ENCODE measurements at regions not wholly inside any gene's neighbourhood (a gene's known extent, or its start where the extent isn't known, plus 50 kb on each side); places are given as distances from the start of the nearest gene placed in this dataset.

DNA sequence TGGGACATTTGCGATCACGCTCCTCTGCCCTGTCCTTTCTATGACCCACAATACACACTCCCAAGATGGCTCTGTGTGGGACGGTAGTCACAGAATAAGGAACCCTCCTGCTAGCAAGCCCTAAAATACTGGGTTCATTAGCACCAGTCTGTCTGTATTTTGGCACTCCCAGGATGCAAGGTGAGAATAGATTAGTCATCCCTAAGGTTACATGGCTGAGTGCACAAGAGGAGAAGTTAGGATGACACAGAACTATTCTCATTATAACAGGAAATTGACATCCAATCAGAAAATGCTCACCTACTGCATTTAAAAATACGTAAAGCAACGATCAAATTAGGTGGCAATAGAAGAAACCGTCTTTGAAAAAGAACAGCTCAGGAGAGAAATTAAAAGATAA is 590.2 kb downstream of the EPHA4 start:
- H2AFZ ChIP-seq (ENCODE audit: low read length), result no peak overlapping the region
- no peaks in the 10 kb centered on the region for H3F3A ChIP-seq (ENCODE audit: insufficient read depth, low read length)
- H3K9me3 ChIP-seq (ENCODE audit: low read length), result no peaks in the 10 kb centered on the region
- H3K27ac ChIP-seq (ENCODE audit: low read depth, low read length, poor library complexity, severe bottlenecking), result no peak overlapping the region
- H3K36me3 ChIP-seq (ENCODE audit: insufficient read depth, low read length), result no peaks in the 10 kb centered on the region
- no peaks in the 10 kb centered on the region for H3K79me2 ChIP-seq (ENCODE audit: insufficient read depth, low read length)
- TF ChIP-seq, protein P1, sequence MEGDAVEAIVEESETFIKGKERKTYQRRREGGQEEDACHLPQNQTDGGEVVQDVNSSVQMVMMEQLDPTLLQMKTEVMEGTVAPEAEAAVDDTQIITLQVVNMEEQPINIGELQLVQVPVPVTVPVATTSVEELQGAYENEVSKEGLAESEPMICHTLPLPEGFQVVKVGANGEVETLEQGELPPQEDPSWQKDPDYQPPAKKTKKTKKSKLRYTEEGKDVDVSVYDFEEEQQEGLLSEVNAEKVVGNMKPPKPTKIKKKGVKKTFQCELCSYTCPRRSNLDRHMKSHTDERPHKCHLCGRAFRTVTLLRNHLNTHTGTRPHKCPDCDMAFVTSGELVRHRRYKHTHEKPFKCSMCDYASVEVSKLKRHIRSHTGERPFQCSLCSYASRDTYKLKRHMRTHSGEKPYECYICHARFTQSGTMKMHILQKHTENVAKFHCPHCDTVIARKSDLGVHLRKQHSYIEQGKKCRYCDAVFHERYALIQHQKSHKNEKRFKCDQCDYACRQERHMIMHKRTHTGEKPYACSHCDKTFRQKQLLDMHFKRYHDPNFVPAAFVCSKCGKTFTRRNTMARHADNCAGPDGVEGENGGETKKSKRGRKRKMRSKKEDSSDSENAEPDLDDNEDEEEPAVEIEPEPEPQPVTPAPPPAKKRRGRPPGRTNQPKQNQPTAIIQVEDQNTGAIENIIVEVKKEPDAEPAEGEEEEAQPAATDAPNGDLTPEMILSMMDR (IDR thresholded peaks at IDR 0.05; ENCODE audit: low read length), result no peak
- no peak for TF ChIP-seq EZH2 (IDR thresholded peaks at IDR 0.05; ENCODE audit: borderline replicate concordance, low read length)
- no peaks in the 10 kb centered on the region for H4K20me1 ChIP-seq (ENCODE audit: insufficient read depth, low read length)
- no peaks in the 10 kb centered on the region for H3K4me1 ChIP-seq (ENCODE audit: insufficient read depth, low read length, severe bottlenecking)
- H3K9ac ChIP-seq (ENCODE audit: low read length), result no peak overlapping the region
- H3K27me3 ChIP-seq (ENCODE audit: insufficient read depth, low read length), result no peaks in the 10 kb centered on the region
- no peaks in the 10 kb centered on the region for H3K9me2 ChIP-seq (ENCODE audit: low read depth, low read length)
- no peak overlapping the region for H3K4me3 ChIP-seq (ENCODE audit: low read depth, low read length, poor library complexity, severe bottlenecking)
- no peak overlapping the region for H3K4me2 ChIP-seq (ENCODE audit: low read length)

DNA sequence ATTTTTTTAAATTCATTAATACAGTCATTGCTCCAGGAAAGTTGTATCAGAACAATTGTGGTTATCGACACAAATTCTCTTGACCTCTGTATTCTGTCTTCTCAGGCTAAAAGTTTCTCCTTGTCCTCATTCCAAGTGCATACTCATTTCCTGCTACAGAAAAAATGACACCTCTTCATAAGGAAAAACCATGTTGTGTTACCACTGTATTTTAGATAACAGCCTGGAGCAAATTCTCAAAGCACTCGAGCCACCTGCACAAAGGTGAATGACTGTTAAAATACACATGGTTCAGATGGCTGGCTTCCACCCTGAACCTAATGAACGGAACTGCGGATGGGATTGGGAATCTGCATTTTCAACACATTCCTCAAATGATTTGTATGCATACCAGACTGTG is 586.5 kb downstream of the EPHA4 start:
- Histone ChIP-seq H3K4me1 (ENCODE audit: insufficient read depth, low read length, severe bottlenecking) (no peaks in the 10 kb centered on the region), H3K4me2 (ENCODE audit: low read length) (no peak overlapping the region), H3K36me3 (ENCODE audit: insufficient read depth, low read length) (no peaks in the 10 kb centered on the region), H3K9ac (ENCODE audit: low read length) (no peak overlapping the region), H3K27ac (ENCODE audit: low read depth, low read length, poor library complexity, severe bottlenecking) (no peak overlapping the region), H2AFZ (ENCODE audit: low read length) (no peak overlapping the region), H3K79me2 (ENCODE audit: insufficient read depth, low read length) (no peaks in the 10 kb centered on the region), H3K4me3 (ENCODE audit: low read depth, low read length, poor library complexity, severe bottlenecking) (no peak overlapping the region), H3F3A (ENCODE audit: insufficient read depth, low read length) (no peaks in the 10 kb centered on the region), H4K20me1 (ENCODE audit: insufficient read depth, low read length) (no peaks in the 10 kb centered on the region), H3K9me3 (ENCODE audit: low read length) (no peaks in the 10 kb centered on the region), H3K9me2 (ENCODE audit: low read depth, low read length) (no peaks in the 10 kb centered on the region), H3K27me3 (ENCODE audit: insufficient read depth, low read length) (no peaks in the 10 kb centered on the region)
- TF ChIP-seq EZH2 (IDR thresholded peaks at IDR 0.05; ENCODE audit: borderline replicate concordance, low read length), result no peak
- TF ChIP-seq, protein P1 (IDR thresholded peaks at IDR 0.05; ENCODE audit: low read length), result no peak

DNA sequence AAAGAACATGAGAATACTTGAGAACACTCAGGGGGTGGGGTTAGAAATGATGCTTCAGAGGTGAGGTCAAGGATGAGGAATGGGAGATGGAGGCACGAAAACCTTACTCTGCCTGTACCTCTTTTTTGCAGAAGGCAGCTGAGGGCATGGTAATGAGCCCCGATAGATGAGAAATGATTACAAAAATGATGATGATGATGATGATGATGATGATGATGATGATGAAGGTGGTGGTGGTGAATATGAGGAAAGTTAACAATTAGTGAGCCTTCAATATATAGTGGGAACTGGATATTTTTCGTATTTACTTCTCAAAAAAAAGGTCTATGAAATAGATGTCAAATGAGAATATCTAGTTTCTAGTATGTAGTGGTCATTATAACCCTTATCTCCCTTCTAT is 584.3 kb downstream of the EPHA4 start:
- Histone ChIP-seq H3K9ac (ENCODE audit: low read length) (no peak overlapping the region), H2AFZ (ENCODE audit: low read length) (no peak overlapping the region), H3F3A (ENCODE audit: insufficient read depth, low read length) (no peaks in the 10 kb centered on the region), H3K79me2 (ENCODE audit: insufficient read depth, low read length) (no peaks in the 10 kb centered on the region), H3K27ac (ENCODE audit: low read depth, low read length, poor library complexity, severe bottlenecking) (no peak overlapping the region), H3K36me3 (ENCODE audit: insufficient read depth, low read length) (no peaks in the 10 kb centered on the region), H3K4me2 (ENCODE audit: low read length) (no peak overlapping the region), H3K4me1 (ENCODE audit: insufficient read depth, low read length, severe bottlenecking) (no peaks in the 10 kb centered on the region), H3K27me3 (ENCODE audit: insufficient read depth, low read length) (no peaks in the 10 kb centered on the region), H4K20me1 (ENCODE audit: insufficient read depth, low read length) (no peaks in the 10 kb centered on the region), H3K9me3 (ENCODE audit: low read length) (no peaks in the 10 kb centered on the region), H3K4me3 (ENCODE audit: low read depth, low read length, poor library complexity, severe bottlenecking) (no peak overlapping the region), H3K9me2 (ENCODE audit: low read depth, low read length) (no peaks in the 10 kb centered on the region)
- no peak for TF ChIP-seq EZH2 (IDR thresholded peaks at IDR 0.05; ENCODE audit: borderline replicate concordance, low read length)
- TF ChIP-seq, protein P1 (IDR thresholded peaks at IDR 0.05; ENCODE audit: low read length), result no peak

All from OCI-LY1 (cell line).